Psoas muscle (tissue), 7 donors: ENCODE measurements at regions not wholly inside any gene's neighbourhood (a gene's known extent, or its start where the extent isn't known, plus 50 kb on each side); places are given as distances from the start of the nearest gene placed in this dataset.

Experiments
- ATAC-seq, 4 donors: fragments of 200-7000 bp; cut with Tn5 transposase; one replicate each; pipeline ENCODE4 v1.9.1; 2020; ENCODE audit warnings: moderate library complexity in 3 of 4, mild to moderate bottlenecking in 2 of 4
- DNase-seq, 2 donors: peaks; one replicate each; pipeline ENCODE4 v3.0.0-alpha.2; 2020
- H3K27ac ChIP-seq: fragments of 200-600 bp; one replicate; pipeline ENCODE4 v1.8.0; 2022
- H3K27me3 ChIP-seq, 3 donors: fragments of 200-600 bp in 1 of 3; one replicate each; pipeline versions ENCODE4 v1.6.1 to v1.8.0; 2013 to 2022; ENCODE audit warnings: low read length in 2 of 3, mild to moderate bottlenecking in 2 of 3, moderate library complexity in 1 of 3; ENCODE audit not compliant: insufficient read depth in 3 of 3
- H3K36me3 ChIP-seq, 2 donors: fragments of 200-600 bp in 1 of 2; one replicate each; pipeline versions ENCODE4 v1.6.1 to v1.8.0; 2013 to 2022; ENCODE audit warnings: low read depth in 1 of 2, mild to moderate bottlenecking in 1 of 2, moderate library complexity in 1 of 2; ENCODE audit not compliant: insufficient read depth in 1 of 2
- H3K4me1 ChIP-seq: fragments of 200-600 bp; one replicate; pipeline ENCODE4 v1.8.0; 2022
- H3K4me3 ChIP-seq: fragments of 200-600 bp; one replicate; pipeline ENCODE4 v1.8.0; 2022; ENCODE audit warnings: mild to moderate bottlenecking
- H3K9me3 ChIP-seq: fragments of 200-600 bp; one replicate; pipeline ENCODE4 v1.8.0; 2022
- CTCF ChIP-seq: fragments of 200-600 bp; IDR thresholded peaks from one replicate; pipeline ENCODE4 v1.8.0; 2022; ENCODE audit warnings: antibody characterized with exemption
- WGBS, 3 donors: extraction: QIAGEN DNeasy Blood & Tissue Kit; methylation state at CpG; one replicate each; pipeline versions ENCODE4 v1.1.6 to v1.1.7; 2013; 5-methylcytosine and 5-hydroxymethylcytosine counted together
- intact Hi-C, 2 donors: fragments of 100-400 bp; cut with DNase I; formaldehyde crosslinking; loops; one replicate each; pipeline versions ENCODE4 v1.11.0 to v1.14.2; 2022
- donor health status: healthy with polysubstance abuse.
- donor health status: DM: no; HTN: no; CAD: no; lungs with moderate emphysema.
- donor health status: Bipolar disorder and iron deficiency.
- donor health status: healthy.
- donor health status: DM: yes; HTN: yes; CAD: no.
- donor health status: DM: no; HTN: no; CAD: no.
- donor health status: DM: yes; HTN: yes; CAD: no.

GRCh38 chr5:164051745-164052144 is 546.3 kb downstream of the MAT2B start:
- WGBS, 3 donors = 63 to 67% (median 65%) methylated on average over 1 of the region's 1 CpG
- ATAC-seq = no peak
- no peak for TF ChIP-seq CTCF
- Histone ChIP-seq H3K36me3 (no peaks in the 10 kb centered on the region), H3K9me3 (no peaks in the 10 kb centered on the region), H3K4me1 (no peaks in the 10 kb centered on the region), H3K27me3 (no peaks in the 10 kb centered on the region), H3K4me3 (no peak overlapping the region), H3K27ac (no peak overlapping the region)
- DNase-seq = no peak
- intact Hi-C loops = no loop called here

GRCh38 chr5:164052536-164053093 is 547.2 kb downstream of the MAT2B start:
- 55 to 74% (median 66%) methylated on average over 3 of the region's 3 CpGs for WGBS, 3 donors
- ATAC-seq (no peak), DNase-seq (no peak)
- intact Hi-C loops = no loop called here
- H3K4me1 ChIP-seq = no peaks in the 10 kb centered on the region
- H3K27me3 ChIP-seq = no peaks in the 10 kb centered on the region
- H3K9me3 ChIP-seq = no peaks in the 10 kb centered on the region
- H3K27ac ChIP-seq = no peak overlapping the region
- no peak for TF ChIP-seq CTCF
- H3K36me3 ChIP-seq = no peaks in the 10 kb centered on the region
- H3K4me3 ChIP-seq = no peak overlapping the region

DNA sequence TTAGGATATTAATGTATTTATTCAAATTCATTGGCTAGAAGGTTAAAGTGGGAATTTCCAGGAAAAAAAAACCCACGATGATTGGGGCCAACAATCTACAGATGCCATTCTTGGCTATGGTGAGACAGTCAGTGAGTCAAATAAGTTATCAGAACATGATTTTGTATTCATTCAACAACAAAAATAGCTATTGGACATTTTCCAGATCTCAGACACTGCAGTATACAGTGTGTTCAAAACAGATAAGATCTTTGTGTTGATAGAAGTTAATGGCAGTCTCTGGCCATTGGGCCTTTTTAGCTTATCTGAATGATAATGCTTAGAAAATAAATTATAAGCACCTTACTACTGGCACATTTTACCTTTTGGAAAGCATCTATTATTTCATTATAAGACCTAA is 547.7 kb downstream of the MAT2B start:
- ATAC-seq = no peak
- no peak for DNase-seq
- H3K27ac ChIP-seq = no peak overlapping the region
- no peaks in the 10 kb centered on the region for H3K36me3 ChIP-seq
- H3K4me3 ChIP-seq = no peak overlapping the region
- 24 to 34% (median 25%) methylated on average over 1 of the region's 1 CpG for WGBS, 3 donors
- H3K4me1 ChIP-seq = no peaks in the 10 kb centered on the region
- H3K27me3 ChIP-seq = no peaks in the 10 kb centered on the region
- no peaks in the 10 kb centered on the region for H3K9me3 ChIP-seq
- no peak for TF ChIP-seq CTCF
- intact Hi-C loops = no loop called here

GRCh38 chr5:164054461-164054860 is 549.0 kb downstream of the MAT2B start:
- no peak for ATAC-seq

More at GRCh38 chr5:164054461-164054860, 549.0 kb downstream of the MAT2B start:
- intact Hi-C loops = no loop called here
- DNase-seq = no peak
- 84 to 90% (median 88%) methylated on average over 2 of the region's 2 CpGs for WGBS, 3 donors
- H3K4me1 ChIP-seq = no peaks in the 10 kb centered on the region
- H3K4me3 ChIP-seq = no peak overlapping the region
- H3K9me3 ChIP-seq = no peaks in the 10 kb centered on the region
- no peaks in the 10 kb centered on the region for H3K27me3 ChIP-seq
- H3K27ac ChIP-seq = no peak overlapping the region
- TF ChIP-seq CTCF = no peak
- H3K36me3 ChIP-seq = no peaks in the 10 kb centered on the region
